Psoas muscle (tissue), 7 donors: ENCODE measurements at regions not wholly inside any gene's neighbourhood (a gene's known extent, or its start where the extent isn't known, plus 50 kb on each side); places are given as distances from the start of the nearest gene placed in this dataset.
A peak's percentile ranks its signal among the peaks of the same experiment; 100 is the strongest.

Experiments used
- ATAC-seq, 4 donors: fragments of 200-7000 bp; cut with Tn5 transposase; one replicate each; pipeline ENCODE4 v1.9.1; 2020; ENCODE audit warnings: moderate library complexity in 3 of 4, mild to moderate bottlenecking in 2 of 4
- DNase-seq, 2 donors: peaks; one replicate each; pipeline ENCODE4 v3.0.0-alpha.2; 2020
- H3K27ac ChIP-seq: fragments of 200-600 bp; one replicate; pipeline ENCODE4 v1.8.0; 2022
- H3K27me3 ChIP-seq, 3 donors: fragments of 200-600 bp in 1 of 3; one replicate each; pipeline versions ENCODE4 v1.6.1 to v1.8.0; 2013 to 2022; ENCODE audit warnings: low read length in 2 of 3, mild to moderate bottlenecking in 2 of 3, moderate library complexity in 1 of 3; ENCODE audit not compliant: insufficient read depth in 3 of 3
- H3K36me3 ChIP-seq, 2 donors: fragments of 200-600 bp in 1 of 2; one replicate each; pipeline versions ENCODE4 v1.6.1 to v1.8.0; 2013 to 2022; ENCODE audit warnings: low read depth in 1 of 2, mild to moderate bottlenecking in 1 of 2, moderate library complexity in 1 of 2; ENCODE audit not compliant: insufficient read depth in 1 of 2
- H3K4me1 ChIP-seq: fragments of 200-600 bp; one replicate; pipeline ENCODE4 v1.8.0; 2022
- H3K4me3 ChIP-seq: fragments of 200-600 bp; one replicate; pipeline ENCODE4 v1.8.0; 2022; ENCODE audit warnings: mild to moderate bottlenecking
- H3K9me3 ChIP-seq: fragments of 200-600 bp; one replicate; pipeline ENCODE4 v1.8.0; 2022
- WGBS, 3 donors: extraction: QIAGEN DNeasy Blood & Tissue Kit; methylation state at CpG; one replicate each; pipeline versions ENCODE4 v1.1.6 to v1.1.7; 2013; 5-methylcytosine and 5-hydroxymethylcytosine counted together
- intact Hi-C, 2 donors: fragments of 100-400 bp; cut with DNase I; formaldehyde crosslinking; loops; one replicate each; pipeline versions ENCODE4 v1.11.0 to v1.14.2; 2022
- TF ChIP-seq, protein P1 (sequence below): fragments of 200-600 bp; IDR thresholded peaks from one replicate; pipeline ENCODE4 v1.8.0; 2022; ENCODE audit warnings: antibody characterized with exemption
- donor health status: healthy with polysubstance abuse.
- donor health status: DM: no; HTN: no; CAD: no; lungs with moderate emphysema.
- donor health status: Bipolar disorder and iron deficiency.
- donor health status: healthy.
- donor health status: DM: yes; HTN: yes; CAD: no.
- donor health status: DM: no; HTN: no; CAD: no.
- donor health status: DM: yes; HTN: yes; CAD: no.

DNA sequence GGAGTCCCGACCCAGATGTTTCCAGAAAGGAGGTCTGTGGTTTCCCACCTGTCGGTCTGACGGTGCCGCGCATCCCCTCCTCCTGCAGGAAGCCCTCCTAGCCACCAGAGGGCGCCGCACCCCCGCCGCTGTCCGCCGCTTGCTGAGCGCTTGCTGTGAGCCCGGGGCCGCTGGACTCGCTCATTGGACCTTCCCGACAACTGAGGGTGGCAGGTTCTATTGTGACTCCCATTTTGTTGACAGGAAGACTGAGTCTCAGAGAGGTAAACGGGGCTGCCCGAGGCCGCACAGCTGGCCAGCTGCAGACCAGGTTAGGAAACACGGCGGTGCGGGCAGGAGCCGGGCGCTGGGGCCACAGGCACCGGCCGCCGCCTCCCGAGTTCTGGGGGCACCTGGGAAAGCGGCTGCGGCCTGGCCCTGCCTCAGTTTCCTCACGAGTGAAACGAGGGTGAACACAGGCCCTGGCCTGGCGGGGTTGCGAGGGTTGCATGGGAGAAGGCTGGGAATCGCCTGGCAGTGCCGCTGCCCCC is 191.1 kb upstream of the CIBAR2 start:
- DNase-seq: peak; percentile 68 to 84
- Histone ChIP-seq H3K27ac (no peak overlapping the region), H3K36me3 (no peaks in the 10 kb centered on the region), H3K4me1 (peaks cover 67% of the 10 kb centered on the region), H3K4me3 (no peak overlapping the region), H3K27me3 (no peaks in the 10 kb centered on the region), H3K9me3 (no peaks in the 10 kb centered on the region)
- intact Hi-C loops: no loop called here
- ATAC-seq: peak in 1 of 4 donors; percentile 21
- TF ChIP-seq, protein P1, sequence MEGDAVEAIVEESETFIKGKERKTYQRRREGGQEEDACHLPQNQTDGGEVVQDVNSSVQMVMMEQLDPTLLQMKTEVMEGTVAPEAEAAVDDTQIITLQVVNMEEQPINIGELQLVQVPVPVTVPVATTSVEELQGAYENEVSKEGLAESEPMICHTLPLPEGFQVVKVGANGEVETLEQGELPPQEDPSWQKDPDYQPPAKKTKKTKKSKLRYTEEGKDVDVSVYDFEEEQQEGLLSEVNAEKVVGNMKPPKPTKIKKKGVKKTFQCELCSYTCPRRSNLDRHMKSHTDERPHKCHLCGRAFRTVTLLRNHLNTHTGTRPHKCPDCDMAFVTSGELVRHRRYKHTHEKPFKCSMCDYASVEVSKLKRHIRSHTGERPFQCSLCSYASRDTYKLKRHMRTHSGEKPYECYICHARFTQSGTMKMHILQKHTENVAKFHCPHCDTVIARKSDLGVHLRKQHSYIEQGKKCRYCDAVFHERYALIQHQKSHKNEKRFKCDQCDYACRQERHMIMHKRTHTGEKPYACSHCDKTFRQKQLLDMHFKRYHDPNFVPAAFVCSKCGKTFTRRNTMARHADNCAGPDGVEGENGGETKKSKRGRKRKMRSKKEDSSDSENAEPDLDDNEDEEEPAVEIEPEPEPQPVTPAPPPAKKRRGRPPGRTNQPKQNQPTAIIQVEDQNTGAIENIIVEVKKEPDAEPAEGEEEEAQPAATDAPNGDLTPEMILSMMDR: peak; percentile 65
- 64 to 74% (median 71%) methylated on average over 35 to 36 of the region's 36 CpGs for WGBS, 3 donors

DNA sequence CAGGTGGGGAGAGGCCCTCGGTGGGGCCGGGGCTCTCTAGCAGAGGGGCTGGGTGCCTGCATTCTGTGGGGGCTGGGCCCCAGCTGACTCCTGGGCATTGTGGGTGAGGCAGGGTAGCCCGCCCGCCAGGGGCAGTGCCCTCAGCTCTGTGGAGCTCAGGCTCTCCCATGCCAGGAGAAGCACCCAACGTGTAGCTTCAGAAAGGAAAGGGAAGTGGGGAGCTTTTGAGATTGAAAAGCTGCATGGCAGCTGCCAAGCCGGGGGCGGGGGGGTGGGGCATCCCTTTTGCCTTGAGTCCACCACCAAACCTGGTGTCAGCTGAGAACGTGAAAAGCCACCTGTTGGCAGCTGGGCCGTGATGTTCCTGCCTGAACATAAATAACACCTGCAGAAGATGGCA is 192.1 kb upstream of the CIBAR2 start:
- H3K4me3 ChIP-seq: no peak overlapping the region
- ATAC-seq (no peak), DNase-seq (no peak)
- no peak overlapping the region for H3K27ac ChIP-seq
- TF ChIP-seq, protein P1: no peak
- peaks cover 76% of the 10 kb centered on the region for H3K4me1 ChIP-seq
- no peaks in the 10 kb centered on the region for H3K36me3 ChIP-seq
- H3K27me3 ChIP-seq: no peaks in the 10 kb centered on the region
- 58 to 75% (median 66%) methylated on average over 8 to 9 of the region's 9 CpGs for WGBS, 3 donors
- H3K9me3 ChIP-seq: no peaks in the 10 kb centered on the region
- intact Hi-C loops: no loop called here

DNA sequence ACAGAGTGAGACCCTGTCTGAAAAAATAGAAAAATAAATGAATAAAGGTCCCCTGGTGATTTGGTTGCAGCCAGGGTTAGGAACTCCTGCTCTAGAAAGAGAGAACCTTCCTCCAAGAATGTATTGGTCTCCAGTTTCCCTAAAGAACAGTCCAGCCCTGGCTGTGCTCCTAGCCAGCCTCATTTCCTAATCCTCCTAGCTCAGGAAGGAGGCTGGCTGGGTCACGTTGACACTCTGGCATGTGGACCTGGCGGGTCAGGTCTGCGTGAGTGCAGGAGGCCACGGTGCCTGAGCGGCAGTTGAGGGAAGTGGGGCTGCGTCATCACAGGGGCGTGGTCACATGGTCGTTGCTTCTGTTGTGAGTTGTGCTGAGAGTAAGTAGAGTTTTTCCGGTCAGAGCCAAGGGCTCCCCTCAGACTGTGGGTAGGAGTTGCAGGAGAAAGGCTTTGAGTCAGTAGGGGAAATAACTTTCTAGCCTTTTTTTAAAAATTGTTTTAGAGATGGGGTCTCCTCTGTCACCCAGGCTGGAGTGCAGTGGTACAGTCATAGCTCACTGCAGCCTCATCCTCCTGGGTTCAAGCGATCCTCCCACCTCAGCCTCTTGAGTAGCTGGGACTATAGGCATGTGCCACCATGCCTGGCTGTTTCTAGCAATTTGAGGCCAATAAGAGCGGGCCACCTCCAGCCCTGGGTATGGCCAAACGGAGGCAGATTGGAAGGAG is 194.0 kb upstream of the CIBAR2 start:
- H3K27ac ChIP-seq: peak overlapping the region; percentile 77
- peaks cover 92% of the 10 kb centered on the region for H3K4me1 ChIP-seq
- H3K36me3 ChIP-seq: no peaks in the 10 kb centered on the region
- H3K4me3 ChIP-seq: no peak overlapping the region
- H3K27me3 ChIP-seq: no peaks in the 10 kb centered on the region
- no peaks in the 10 kb centered on the region for H3K9me3 ChIP-seq
- DNase-seq (peak; percentile 92 to 96), ATAC-seq (peak; percentile 77 to 86 (median 78))
- TF ChIP-seq, protein P1: no peak
- WGBS, 3 donors: 24 to 33% (median 30%) methylated on average over 12 of the region's 12 CpGs
- intact Hi-C loops: no loop called here

DNA sequence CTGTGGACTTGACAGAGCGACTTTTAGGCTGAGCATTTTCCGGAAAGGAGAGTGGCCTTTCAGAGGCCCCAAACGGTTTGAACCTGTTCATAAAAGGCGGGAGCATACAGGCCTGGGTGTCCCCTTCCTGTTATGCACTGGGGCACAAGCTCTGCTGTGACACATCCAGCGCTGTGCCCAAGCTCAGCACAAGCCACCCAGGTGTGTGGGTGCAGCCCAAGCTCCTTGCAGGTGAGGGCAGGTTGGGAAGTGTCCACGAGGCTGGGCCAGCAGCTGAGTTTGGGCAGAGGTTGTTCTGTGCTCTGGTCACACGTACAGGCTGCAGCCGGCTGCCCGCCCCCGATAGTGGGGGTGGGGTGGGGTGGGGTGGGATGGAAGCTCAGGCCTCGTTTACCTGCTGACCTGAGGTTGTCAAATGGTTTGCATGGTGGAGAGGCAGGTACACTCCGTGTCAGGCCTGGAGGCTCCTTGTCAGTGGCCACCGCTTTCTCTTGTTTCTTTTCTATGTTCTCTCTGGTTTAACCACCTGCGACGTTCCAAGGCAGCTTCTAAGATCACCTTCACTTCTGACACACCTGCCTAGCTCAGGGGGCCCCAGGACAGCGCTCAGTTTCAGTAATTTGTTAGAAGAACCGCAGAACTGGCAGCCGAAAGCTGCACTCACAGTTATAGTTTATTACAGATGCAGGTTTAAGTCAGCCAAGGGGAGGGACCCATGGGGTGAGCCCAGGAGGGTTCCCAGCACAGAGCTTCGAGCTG is 194.7 kb upstream of the CIBAR2 start:
- no peak overlapping the region for H3K4me3 ChIP-seq

More for the DNA sequence above, 194.7 kb upstream of the CIBAR2 start:
- Histone ChIP-seq H3K4me1 (peaks cover 92% of the 10 kb centered on the region), H3K27ac (peak overlapping the region; percentile 77), H3K27me3 (no peaks in the 10 kb centered on the region), H3K9me3 (no peaks in the 10 kb centered on the region), H3K36me3 (no peaks in the 10 kb centered on the region)
- DNase-seq: no peak
- intact Hi-C loops: no loop called here
- TF ChIP-seq, protein P1: no peak
- WGBS, 3 donors: 80 to 88% (median 83%) methylated on average over 19 of the region's 19 CpGs
- ATAC-seq: no peak
